Testis (tissue), 2 donors: ENCODE measurements at regions not wholly inside any gene's neighbourhood (a gene's known extent, or its start where the extent isn't known, plus 50 kb on each side); places are given as distances from the start of the nearest gene placed in this dataset.

ENCODE experiments used
- DNase-seq: peaks from one replicate; pipeline ENCODE4 v3.0.0-alpha.2; 2019
- H3K27ac ChIP-seq, 2 donors: fragments of 200-600 bp; sonication (generic); one replicate each; pipeline ENCODE4 v1.5.1; 2019
- H3K27me3 ChIP-seq: fragments of 200-600 bp; sonication (generic); one replicate; pipeline ENCODE4 v1.5.1; 2019
- H3K36me3 ChIP-seq: fragments of 200-600 bp; sonication (generic); one replicate; pipeline ENCODE4 v1.5.1; 2017; ENCODE audit warnings: low read depth; ENCODE audit errors: missing control alignments
- H3K4me1 ChIP-seq: fragments of 200-600 bp; sonication (generic); one replicate; pipeline ENCODE4 v1.5.1; 2019
- H3K4me3 ChIP-seq, 2 donors: fragments of 200-600 bp; sonication (generic); one replicate each; pipeline ENCODE4 v1.5.1; 2017 to 2019
- H3K9me3 ChIP-seq: fragments of 200-600 bp; sonication (generic); one replicate; pipeline ENCODE4 v1.5.1; 2017
- CTCF ChIP-seq, 3 experiments: fragments of 450-650 bp in 2 of 3; fragments of 200-600 bp in 1 of 3; sonication (generic) in 1 of 3; IDR thresholded peaks; one replicate each; pipeline ENCODE4 v1.5.1; 2016 to 2019; ENCODE audit warnings: antibody characterized with exemption in 3 of 3, mild to moderate bottlenecking in 2 of 3, moderate library complexity in 1 of 3
- POLR2A ChIP-seq: fragments of 450-650 bp; IDR thresholded peaks from one replicate; pipeline ENCODE4 v1.6.1; 2017; ENCODE audit warnings: antibody characterized with exemption, mild to moderate bottlenecking, moderate library complexity
- WGBS, 2 donors: methylation state at CpG; one replicate each; pipeline ENCODE4 v1.1.5; 2018; 5-methylcytosine and 5-hydroxymethylcytosine counted together
- intact Hi-C: fragments of 100-400 bp; cut with DNase I; formaldehyde crosslinking; loops from one replicate; pipeline ENCODE4 v1.15.1; 2023; ENCODE audit warnings: low total_unique reads

GRCh38 chr5:155094455-155094854 lies 80.9 kb downstream of the KIF4B start:
- H3K27ac ChIP-seq = no peak overlapping the region
- WGBS, 2 donors = 68 to 82% methylated on average over 1 of the region's 1 CpG
- intact Hi-C loops = no loop called here
- H3K9me3 ChIP-seq = no peaks in the 10 kb centered on the region
- DNase-seq = no peak
- H3K27me3 ChIP-seq = no peaks in the 10 kb centered on the region
- TF ChIP-seq CTCF (IDR thresholded peaks at IDR 0.05) (no peak), POLR2A (no peak)
- H3K36me3 ChIP-seq = no peaks in the 10 kb centered on the region
- no peak overlapping the region for H3K4me3 ChIP-seq
- no peaks in the 10 kb centered on the region for H3K4me1 ChIP-seq

- Histone ChIP-seq H3K36me3 (no peaks in the 10 kb centered on the region), H3K4me3 (no peak overlapping the region), H3K4me1 (no peaks in the 10 kb centered on the region), H3K9me3 (no peaks in the 10 kb centered on the region), H3K27ac (no peak overlapping the region), H3K27me3 (no peaks in the 10 kb centered on the region)
- no peak for TF ChIP-seq CTCF (IDR thresholded peaks at IDR 0.05)
- no peak for TF ChIP-seq POLR2A
- DNase-seq = no peak
- whole genome bisulfite sequencing, 2 donors = 86 to 92% methylated on average over 2 of the region's 2 CpGs
- intact Hi-C loops = no loop called here
These were observed 84.4 kb downstream of the KIF4B start for GRCh38 chr5:155097995-155098394.

GRCh38 chr5:155098433-155098832 lies 84.9 kb downstream of the KIF4B start:
- no peaks in the 10 kb centered on the region for H3K9me3 ChIP-seq
- H3K4me3 ChIP-seq = no peak overlapping the region
- TF ChIP-seq POLR2A (no peak), CTCF (IDR thresholded peaks at IDR 0.05) (no peak)
- H3K27ac ChIP-seq = no peak overlapping the region
- intact Hi-C loops = no loop called here
- 55 to 81% methylated on average over 1 of the region's 1 CpG for WGBS, 2 donors
- DNase-seq = no peak
- no peaks in the 10 kb centered on the region for H3K4me1 ChIP-seq
- H3K36me3 ChIP-seq = no peaks in the 10 kb centered on the region
- H3K27me3 ChIP-seq = no peaks in the 10 kb centered on the region

- no peak for TF ChIP-seq CTCF (IDR thresholded peaks at IDR 0.05)
- no peak for TF ChIP-seq POLR2A
- no peaks in the 10 kb centered on the region for H3K27me3 ChIP-seq
- intact Hi-C loops = no loop called here
- no peak for DNase-seq
- 74 to 80% methylated on average over 1 to 2 of the region's 2 CpGs for WGBS, 2 donors
- H3K27ac ChIP-seq = no peak overlapping the region
- H3K4me3 ChIP-seq = no peak overlapping the region
- no peaks in the 10 kb centered on the region for H3K36me3 ChIP-seq
- no peaks in the 10 kb centered on the region for H3K9me3 ChIP-seq
- no peaks in the 10 kb centered on the region for H3K4me1 ChIP-seq
These were observed 88.1 kb downstream of the KIF4B start for GRCh38 chr5:155101697-155102096.

- H3K27ac ChIP-seq = no peak overlapping the region
- intact Hi-C loops = no loop called here
- TF ChIP-seq POLR2A (no peak), CTCF (IDR thresholded peaks at IDR 0.05) (no peak)
- H3K4me3 ChIP-seq = no peak overlapping the region
- H3K4me1 ChIP-seq = no peaks in the 10 kb centered on the region
- no peaks in the 10 kb centered on the region for H3K9me3 ChIP-seq
- H3K27me3 ChIP-seq = no peaks in the 10 kb centered on the region
- WGBS, 2 donors = 66 to 68% methylated on average over 4 of the region's 4 CpGs
- no peak for DNase-seq
- no peaks in the 10 kb centered on the region for H3K36me3 ChIP-seq
These were observed 89.6 kb downstream of the KIF4B start for GRCh38 chr5:155103146-155103545.
